Keratinocyte (primary cell): ENCODE measurements at regions not wholly inside any gene's neighbourhood (a gene's known extent, or its start where the extent isn't known, plus 50 kb on each side); places are given as distances from the start of the nearest gene placed in this dataset.

Source experiments
- DNase-seq: peaks from one replicate; pipeline ENCODE4 v3.0.0-alpha.2; 2011; ENCODE audit warnings: low read depth, missing footprints, low spot score
- FAIRE-seq: peaks from 2 replicates; lab custom pipeline; 2011; peaks lifted over from hg19 to GRCh38; lab: Jason Lieb, UNC
- H2AFZ ChIP-seq: 2 replicates; pipeline ENCODE4 v1.6.0; 2012; ENCODE audit warnings: low read length, control low read depth, inconsistent platforms; ENCODE audit not compliant: control insufficient read depth
- H3K27ac ChIP-seq: 2 replicates; pipeline ENCODE4 v1.5.1; 2011; ENCODE audit warnings: low read length; ENCODE audit not compliant: control insufficient read depth, insufficient read depth
- H3K27me3 ChIP-seq: 3 replicates; pipeline ENCODE4 v1.6.0; 2011; ENCODE audit warnings: low read length; ENCODE audit not compliant: control insufficient read depth, insufficient read depth; ENCODE audit errors: extremely low read depth
- H3K36me3 ChIP-seq, 2 experiments: 2 replicates in 1 of 2; 3 replicates in 1 of 2; pipeline ENCODE4 v1.5.1; 2011; ENCODE audit warnings: low read length in 2 of 2, mild to moderate bottlenecking in 1 of 2; ENCODE audit not compliant: control insufficient read depth in 2 of 2, insufficient read depth in 2 of 2; ENCODE audit errors: extremely low read depth in 1 of 2
- H3K4me1 ChIP-seq: 3 replicates; pipeline ENCODE4 v1.5.1; 2011; ENCODE audit warnings: low read length; ENCODE audit not compliant: control insufficient read depth, insufficient read depth; ENCODE audit errors: extremely low read depth
- H3K4me2 ChIP-seq: 3 replicates; pipeline ENCODE4 v1.6.0; 2011; ENCODE audit warnings: low read depth, low read length; ENCODE audit not compliant: control insufficient read depth, insufficient read depth; ENCODE audit errors: extremely low read depth
- H3K4me3 ChIP-seq, 3 experiments: fragments of 200-600 bp in 1 of 3; sonication (generic) in 1 of 3; 2 replicates in 2 of 3; 3 replicates in 1 of 3; pipeline ENCODE4 v1.5.1; 2011 to 2016; ENCODE audit warnings: low read length in 3 of 3, mild to moderate bottlenecking in 3 of 3, control low read depth in 2 of 3, inconsistent platforms in 1 of 3, low read depth in 1 of 3, mixed read lengths in 1 of 3, mixed run types in 1 of 3, moderate library complexity in 1 of 3; ENCODE audit not compliant: control insufficient read depth in 2 of 3, insufficient read depth in 2 of 3; ENCODE audit errors: extremely low read depth in 1 of 3
- H3K79me2 ChIP-seq: 2 replicates; pipeline ENCODE4 v1.6.0; 2012; ENCODE audit warnings: low read length; ENCODE audit not compliant: control insufficient read depth, insufficient read depth
- H3K9ac ChIP-seq: 3 replicates; pipeline ENCODE4 v1.6.0; 2011; ENCODE audit warnings: low read length; ENCODE audit not compliant: control insufficient read depth, insufficient read depth; ENCODE audit errors: extremely low read depth
- H3K9me1 ChIP-seq: 3 replicates; pipeline ENCODE4 v1.6.0; 2011; ENCODE audit warnings: low read length; ENCODE audit not compliant: control insufficient read depth, insufficient read depth; ENCODE audit errors: extremely low read depth
- H3K9me3 ChIP-seq: 2 replicates; pipeline ENCODE4 v1.5.1; 2012; ENCODE audit warnings: low read depth, low read length; ENCODE audit not compliant: control insufficient read depth
- H4K20me1 ChIP-seq: 3 replicates; pipeline ENCODE4 v1.6.0; 2011; ENCODE audit warnings: low read length; ENCODE audit not compliant: control insufficient read depth, insufficient read depth; ENCODE audit errors: extremely low read depth
- EZH2 ChIP-seq: IDR thresholded peaks from one replicate; pipeline ENCODE4 v1.6.1; 2012; ENCODE audit warnings: inconsistent platforms, mild to moderate bottlenecking, low read length, moderate library complexity
- dilution Hi-C: fragments of 300-500 bp; cut with MboI; formaldehyde crosslinking; loops from one replicate; pipeline ENCODE4 v1.7.0; 2020; ENCODE audit warnings: low sequenced_read_pairs; ENCODE audit not compliant: extremely low pct_ligation_motif_present
- TF ChIP-seq, protein P1 (sequence below), 3 experiments: IDR thresholded peaks in 1 of 3; conservative IDR thresholded peaks in 1 of 3; optimal IDR thresholded peaks in 1 of 3; 2 replicates in 2 of 3; 3 replicates in 1 of 3; pipeline versions ENCODE3 to v1.5.1; 2011; ENCODE audit warnings: low read length in 3 of 3, mild to moderate bottlenecking in 3 of 3, moderate library complexity in 2 of 3, control low read depth in 1 of 3, inconsistent platforms in 1 of 3; ENCODE audit not compliant: insufficient read depth in 2 of 3; ENCODE audit errors: extremely low read depth in 1 of 3

DNA sequence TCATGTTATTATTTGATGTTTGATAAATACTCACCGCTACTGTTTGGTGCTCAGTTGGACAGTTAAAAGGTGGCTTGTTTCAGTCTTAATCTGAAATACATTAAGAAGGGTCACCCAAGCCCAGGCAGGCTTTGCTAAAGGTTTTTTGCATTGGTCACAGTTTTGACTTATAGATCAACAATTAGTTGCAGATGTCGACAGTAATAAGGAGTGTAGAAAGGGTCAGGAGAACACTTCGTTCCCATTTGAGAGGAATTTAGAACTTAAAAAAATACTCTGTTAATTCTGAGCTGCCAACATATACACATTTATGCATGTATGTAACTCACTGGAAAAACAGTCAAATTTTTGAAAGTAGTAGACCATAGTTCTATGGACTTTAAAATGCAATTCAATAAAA lies 130.3 kb downstream of the TMEM30B start:
- Histone ChIP-seq H3K27me3 (no peaks in the 10 kb centered on the region), H4K20me1 (no peaks in the 10 kb centered on the region), H3K4me1 (peaks cover 45% of the 10 kb centered on the region), H3K27ac (no peak overlapping the region), H3K36me3 (no peaks in the 10 kb centered on the region), H3K9me3 (no peaks in the 10 kb centered on the region), H3K9ac (no peak overlapping the region), H3K4me3 (no peak overlapping the region), H2AFZ (no peak overlapping the region), H3K4me2 (no peak overlapping the region), H3K9me1 (peaks cover 2% of the 10 kb centered on the region), H3K79me2 (no peaks in the 10 kb centered on the region)
- TF ChIP-seq EZH2: no peak
- TF ChIP-seq, protein P1, sequence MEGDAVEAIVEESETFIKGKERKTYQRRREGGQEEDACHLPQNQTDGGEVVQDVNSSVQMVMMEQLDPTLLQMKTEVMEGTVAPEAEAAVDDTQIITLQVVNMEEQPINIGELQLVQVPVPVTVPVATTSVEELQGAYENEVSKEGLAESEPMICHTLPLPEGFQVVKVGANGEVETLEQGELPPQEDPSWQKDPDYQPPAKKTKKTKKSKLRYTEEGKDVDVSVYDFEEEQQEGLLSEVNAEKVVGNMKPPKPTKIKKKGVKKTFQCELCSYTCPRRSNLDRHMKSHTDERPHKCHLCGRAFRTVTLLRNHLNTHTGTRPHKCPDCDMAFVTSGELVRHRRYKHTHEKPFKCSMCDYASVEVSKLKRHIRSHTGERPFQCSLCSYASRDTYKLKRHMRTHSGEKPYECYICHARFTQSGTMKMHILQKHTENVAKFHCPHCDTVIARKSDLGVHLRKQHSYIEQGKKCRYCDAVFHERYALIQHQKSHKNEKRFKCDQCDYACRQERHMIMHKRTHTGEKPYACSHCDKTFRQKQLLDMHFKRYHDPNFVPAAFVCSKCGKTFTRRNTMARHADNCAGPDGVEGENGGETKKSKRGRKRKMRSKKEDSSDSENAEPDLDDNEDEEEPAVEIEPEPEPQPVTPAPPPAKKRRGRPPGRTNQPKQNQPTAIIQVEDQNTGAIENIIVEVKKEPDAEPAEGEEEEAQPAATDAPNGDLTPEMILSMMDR (optimal IDR thresholded peaks at IDR 0.05 in 1 of 3, IDR thresholded peaks at IDR 0.05 in 1 of 3, conservative IDR thresholded peaks at IDR 0.05 in 1 of 3; ENCODE audit: extremely low read depth in 1 of 3, insufficient read depth in 2 of 3, low read length in 3 of 3): no peak
- DNase-seq (no peak), FAIRE-seq (no peak)
- dilution Hi-C loops: no loop called here

GRCh38 chr14:61149896-61150295 lies 131.2 kb downstream of the TMEM30B start:
- no peak overlapping the region for H3K4me2 ChIP-seq
- H3K9me1 ChIP-seq: peaks cover 2% of the 10 kb centered on the region
- no peak overlapping the region for H3K27ac ChIP-seq
- TF ChIP-seq, protein P1 (optimal IDR thresholded peaks at IDR 0.05 in 1 of 3, IDR thresholded peaks at IDR 0.05 in 1 of 3, conservative IDR thresholded peaks at IDR 0.05 in 1 of 3; ENCODE audit: extremely low read depth in 1 of 3, insufficient read depth in 2 of 3, low read length in 3 of 3): no peak
- no peak for TF ChIP-seq EZH2
- H3K4me3 ChIP-seq: no peak overlapping the region
- no peak overlapping the region for H3K9ac ChIP-seq
- DNase-seq (no peak), FAIRE-seq (no peak)
- H3K27me3 ChIP-seq: no peaks in the 10 kb centered on the region
- no peaks in the 10 kb centered on the region for H3K36me3 ChIP-seq
- no peak overlapping the region for H2AFZ ChIP-seq
- no peaks in the 10 kb centered on the region for H4K20me1 ChIP-seq
- H3K4me1 ChIP-seq: peaks cover 55% of the 10 kb centered on the region
- no peaks in the 10 kb centered on the region for H3K79me2 ChIP-seq
- H3K9me3 ChIP-seq: no peaks in the 10 kb centered on the region
- dilution Hi-C loops: no loop called here
